ENCODE measurements at regions not wholly inside any gene's neighbourhood (a gene's known extent, or its start where the extent isn't known, plus 50 kb on each side); places are given as distances from the start of the nearest gene placed in this dataset.

- no peak for TF ChIP-seq CTCF (conservative IDR thresholded peaks at IDR 0.05)
- no peak for TF ChIP-seq EZH2 (IDR thresholded peaks at IDR 0.05; ENCODE audit: low read depth)
Observed at GRCh38 chr10:47060993-47061500, 149.8 kb downstream of the PTPN20 start.
